GM12872 (cell line): ENCODE measurements at regions not wholly inside any gene's neighbourhood (a gene's known extent, or its start where the extent isn't known, plus 50 kb on each side); places are given as distances from the start of the nearest gene placed in this dataset.

ENCODE experiments used
- TF ChIP-seq, protein P1 (sequence below): IDR thresholded peaks from 3 replicates; pipeline ENCODE4 v1.5.1; 2011; ENCODE audit warnings: low read depth, mild to moderate bottlenecking, low read length, moderate library complexity; ENCODE audit not compliant: insufficient read depth

DNA sequence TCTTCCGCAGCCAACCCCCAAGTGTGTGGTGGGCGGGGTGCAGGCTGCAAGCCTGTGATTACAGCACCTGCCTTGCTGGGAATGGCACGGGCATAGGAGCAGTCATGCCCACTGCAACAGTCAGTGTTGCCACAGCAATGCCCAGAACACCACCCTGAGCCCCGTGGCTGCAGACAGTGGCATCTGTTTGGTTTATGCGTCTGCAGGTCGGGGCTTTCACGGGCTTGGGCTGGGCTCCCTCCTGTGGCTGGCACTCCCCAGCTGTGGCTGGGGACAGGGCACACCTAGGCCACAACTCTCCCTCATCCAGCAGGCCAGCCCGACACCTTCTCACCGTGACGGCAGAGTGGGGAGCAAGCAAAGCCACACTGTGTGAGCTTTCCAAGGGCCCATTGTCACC is 115.3 kb upstream of the C1QTNF9B start:
- TF ChIP-seq, protein P1, sequence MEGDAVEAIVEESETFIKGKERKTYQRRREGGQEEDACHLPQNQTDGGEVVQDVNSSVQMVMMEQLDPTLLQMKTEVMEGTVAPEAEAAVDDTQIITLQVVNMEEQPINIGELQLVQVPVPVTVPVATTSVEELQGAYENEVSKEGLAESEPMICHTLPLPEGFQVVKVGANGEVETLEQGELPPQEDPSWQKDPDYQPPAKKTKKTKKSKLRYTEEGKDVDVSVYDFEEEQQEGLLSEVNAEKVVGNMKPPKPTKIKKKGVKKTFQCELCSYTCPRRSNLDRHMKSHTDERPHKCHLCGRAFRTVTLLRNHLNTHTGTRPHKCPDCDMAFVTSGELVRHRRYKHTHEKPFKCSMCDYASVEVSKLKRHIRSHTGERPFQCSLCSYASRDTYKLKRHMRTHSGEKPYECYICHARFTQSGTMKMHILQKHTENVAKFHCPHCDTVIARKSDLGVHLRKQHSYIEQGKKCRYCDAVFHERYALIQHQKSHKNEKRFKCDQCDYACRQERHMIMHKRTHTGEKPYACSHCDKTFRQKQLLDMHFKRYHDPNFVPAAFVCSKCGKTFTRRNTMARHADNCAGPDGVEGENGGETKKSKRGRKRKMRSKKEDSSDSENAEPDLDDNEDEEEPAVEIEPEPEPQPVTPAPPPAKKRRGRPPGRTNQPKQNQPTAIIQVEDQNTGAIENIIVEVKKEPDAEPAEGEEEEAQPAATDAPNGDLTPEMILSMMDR, result no peak

DNA sequence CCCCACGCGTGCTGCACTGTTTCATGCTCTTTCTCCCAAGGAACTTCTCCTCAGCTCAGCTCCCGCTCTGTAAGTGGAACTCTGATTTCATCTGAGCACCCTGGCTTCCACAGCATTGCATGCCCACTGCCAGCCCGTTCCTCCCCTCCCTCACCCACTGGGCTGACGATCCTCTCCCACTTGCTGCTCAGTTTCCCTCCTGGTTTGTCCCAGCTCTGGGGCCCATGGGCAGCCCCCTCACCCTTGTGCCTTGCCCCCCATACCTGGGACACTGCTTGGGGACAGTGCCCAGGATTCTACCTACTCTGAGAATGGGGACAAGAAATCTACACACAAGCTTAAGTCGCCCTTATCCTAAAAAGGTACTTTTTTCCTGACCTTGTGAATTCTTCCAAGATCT is 115.9 kb upstream of the C1QTNF9B start:
- TF ChIP-seq, protein P1, result no peak

DNA sequence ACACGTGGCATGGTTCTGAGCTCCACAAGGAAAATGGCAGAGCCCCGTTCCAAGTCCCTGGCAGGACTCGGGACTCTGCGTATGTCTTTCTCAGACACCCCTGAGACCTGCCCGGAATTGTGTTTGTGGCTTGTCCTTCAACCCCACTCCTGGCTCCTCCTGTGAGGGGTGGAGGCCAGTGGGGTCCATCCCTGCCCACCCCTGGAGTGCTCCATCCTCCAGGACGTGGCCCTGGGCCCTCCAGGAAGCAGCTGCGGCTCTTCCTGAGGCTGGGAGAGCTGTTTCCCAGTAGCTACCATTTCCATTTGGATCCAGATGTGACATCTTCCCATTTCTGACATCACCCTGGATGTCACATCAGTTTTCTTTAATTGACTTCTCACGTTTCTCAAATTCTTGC is 118.7 kb upstream of the C1QTNF9B start:
- TF ChIP-seq, protein P1, result no peak

DNA sequence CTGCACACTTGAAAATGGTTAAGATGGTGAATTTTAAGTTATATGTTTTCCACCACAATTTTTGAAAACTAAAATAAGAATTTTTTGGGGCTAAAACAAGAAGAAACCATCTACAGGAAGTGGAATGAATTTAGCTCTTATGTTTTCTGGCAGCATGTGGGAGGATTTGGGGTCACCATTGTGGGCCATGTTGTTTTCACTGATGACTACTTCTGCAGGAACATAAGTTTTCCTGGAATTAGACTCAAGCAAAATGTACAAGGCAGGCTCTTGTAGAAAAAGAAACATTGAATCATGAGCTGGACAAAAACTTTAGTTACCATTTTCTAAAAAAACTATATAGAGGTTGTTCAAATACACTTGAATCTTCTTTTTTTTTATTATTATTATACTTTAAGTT is 125.3 kb upstream of the C1QTNF9B start:
- TF ChIP-seq, protein P1, result no peak

DNA sequence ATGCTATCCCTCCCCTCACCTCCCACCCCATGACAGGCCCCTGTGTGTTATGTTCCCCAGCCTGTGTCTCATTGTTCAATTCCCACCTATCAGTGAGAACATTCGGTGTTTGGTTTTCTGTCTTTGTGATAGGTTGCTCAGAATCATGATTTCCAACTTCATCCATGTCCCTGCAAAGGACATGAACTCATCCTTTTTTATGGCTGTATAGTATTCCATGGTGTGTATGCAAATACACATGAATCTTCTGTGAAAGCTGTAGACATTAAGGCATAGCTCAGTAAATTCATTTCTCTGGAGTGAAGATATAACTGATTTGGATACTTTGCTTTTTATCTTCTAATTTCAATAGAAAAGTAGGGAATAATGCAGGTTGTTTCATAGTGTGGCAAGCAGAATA is 125.8 kb upstream of the C1QTNF9B start:
- TF ChIP-seq, protein P1, result no peak

DNA sequence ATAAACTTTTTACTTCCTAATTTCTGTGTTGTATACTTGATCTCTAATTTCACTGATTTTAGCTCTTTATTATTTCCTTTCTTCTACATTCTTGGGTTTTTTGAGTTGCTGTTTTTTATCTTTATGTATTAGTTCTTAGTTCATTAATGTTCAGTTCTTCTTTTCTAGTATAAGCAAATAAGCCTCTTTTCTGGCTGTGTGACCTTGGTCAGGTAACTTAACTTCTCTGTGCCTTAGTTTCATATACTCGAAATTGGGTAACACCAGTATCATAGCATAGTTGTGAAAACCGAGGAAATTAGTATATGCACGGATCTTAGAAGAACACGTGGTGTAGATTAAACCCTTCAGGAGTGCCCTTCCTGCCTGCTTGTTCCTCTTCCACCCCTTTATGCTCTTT is 130.2 kb upstream of the C1QTNF9B start:
- TF ChIP-seq, protein P1, result no peak

DNA sequence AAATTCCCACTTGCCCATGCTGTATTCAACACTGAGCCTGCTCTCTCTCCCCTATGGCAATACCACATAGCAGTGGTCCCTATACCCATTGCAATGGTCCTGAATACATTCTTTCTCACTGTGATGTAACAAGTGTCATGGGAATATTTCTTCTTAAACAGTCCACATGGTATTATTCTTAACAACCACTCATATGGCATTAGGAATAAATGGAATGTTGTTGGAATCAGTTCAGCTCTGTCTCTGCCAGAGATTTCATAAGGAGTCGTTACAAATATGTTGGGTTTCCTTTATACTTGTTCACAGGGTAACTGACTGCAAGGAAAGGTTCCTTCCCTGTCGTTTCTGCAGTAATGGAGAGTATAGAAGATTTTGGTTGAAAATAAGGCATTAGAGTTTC is 128.3 kb upstream of the SPATA13 start:
- TF ChIP-seq, protein P1, result no peak

DNA sequence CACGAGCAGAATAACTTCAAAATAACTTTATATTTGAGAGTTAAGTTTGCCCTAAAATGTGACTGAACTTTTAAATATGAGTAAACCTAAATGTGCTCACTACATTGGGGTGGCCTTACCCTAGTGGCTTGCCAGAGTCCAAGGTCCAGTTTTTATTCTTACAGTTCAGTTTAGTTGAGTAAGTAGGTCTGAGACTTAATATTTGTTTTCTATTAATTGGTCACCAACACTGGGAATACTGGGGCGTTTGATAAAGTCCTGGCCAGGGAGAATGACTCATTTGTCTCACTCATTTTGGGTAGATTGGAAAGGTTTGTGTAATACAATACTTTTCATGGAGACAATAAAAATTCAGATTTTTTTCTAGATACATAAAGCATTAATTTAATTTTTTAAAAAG is 127.8 kb upstream of the SPATA13 start:
- TF ChIP-seq, protein P1, result no peak
